Stimulated activated CD4-positive, alpha-beta T cell treated with anti-CD3 and anti-CD28 coated beads, Interleukin-1b, Interleukin-23, amount 100 ng/mL, for 48 hours (primary cell): ENCODE measurements at regions not wholly inside any gene's neighbourhood (a gene's known extent, or its start where the extent isn't known, plus 50 kb on each side); places are given as distances from the start of the nearest gene placed in this dataset.
A peak's percentile ranks its signal among the peaks of the same experiment; 100 is the strongest.
"Not testable (repeated sequence)": the region's sequence is repeated elsewhere in the genome, so short reads cannot be mapped to it uniquely, and the experiment has no call there.

ENCODE experiments used
- DNase-seq: peaks from one replicate; pipeline ENCODE4 v3.0.0-alpha.2; 2020

DNA sequence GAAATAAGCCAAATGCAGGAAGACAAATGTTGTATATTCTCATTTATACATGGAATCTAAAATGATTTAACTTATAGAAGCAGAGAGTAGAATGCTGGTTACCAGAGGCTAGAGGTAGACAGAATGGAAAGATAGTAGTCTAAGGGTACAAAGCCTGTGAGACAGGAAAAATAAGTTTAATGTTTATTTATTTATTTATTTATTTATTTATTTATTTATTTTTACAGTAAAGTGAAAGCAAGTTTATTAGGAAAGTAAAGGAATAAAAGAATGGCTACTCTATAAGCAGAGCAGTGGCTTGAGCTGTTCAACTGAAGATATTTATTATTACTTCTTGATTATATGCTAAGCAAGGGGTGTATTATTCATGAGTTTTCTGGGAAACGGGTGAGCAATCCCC, 203.2 kb downstream of the LAS1L start:
- no peak for DNase-seq

DNA sequence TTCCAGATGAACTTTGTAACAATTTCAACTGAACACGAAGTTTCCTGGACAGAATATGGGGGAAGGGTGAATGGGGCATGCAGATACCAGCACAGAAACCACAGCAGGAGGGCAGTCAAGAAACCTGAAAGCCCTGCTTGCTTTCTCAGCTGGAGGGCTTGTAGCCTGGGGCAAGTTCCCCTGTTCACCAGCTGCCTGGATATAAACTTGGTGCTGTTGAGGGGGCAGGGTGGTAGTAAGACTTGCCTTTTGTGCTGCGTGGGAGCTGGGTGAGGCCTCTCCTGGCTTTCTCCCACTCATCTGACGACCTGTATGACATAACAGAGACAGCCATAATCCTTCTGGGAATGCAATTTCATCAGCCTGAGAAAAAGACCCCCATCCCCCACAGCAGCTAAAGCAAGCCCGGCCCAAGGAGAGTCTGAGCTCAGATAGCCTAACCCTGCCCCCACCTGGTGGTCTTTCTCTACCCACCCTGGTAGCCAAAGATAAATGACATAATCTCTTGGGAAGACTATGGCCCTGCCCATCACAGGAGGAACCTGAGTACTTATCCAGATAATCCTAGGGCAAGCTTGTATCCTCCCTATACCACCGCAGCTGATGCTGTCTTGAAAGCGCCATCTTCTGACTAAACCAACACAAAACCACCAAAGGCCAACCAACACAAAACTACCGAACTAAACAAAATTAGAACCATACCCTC, 234.3 kb downstream of the LAS1L start:
- no peak for DNase-seq

DNA sequence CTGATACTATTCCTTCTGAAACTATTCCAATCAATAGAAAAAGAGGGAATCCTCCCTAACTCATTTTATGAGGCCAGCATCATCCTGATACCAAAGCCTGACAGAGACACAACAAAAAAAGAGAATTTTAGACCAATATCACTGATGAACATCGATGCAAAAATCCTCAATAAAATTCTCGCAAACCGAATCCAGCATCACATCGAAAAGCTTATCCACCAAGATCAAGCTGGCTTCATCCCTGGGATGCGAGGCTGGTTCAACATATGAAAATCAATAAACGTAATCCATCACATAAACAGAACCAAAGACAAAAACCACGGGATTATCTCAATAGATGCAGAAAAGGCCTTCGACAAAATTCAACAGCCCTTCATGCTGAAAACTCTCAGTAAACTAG, 251.7 kb downstream of the LAS1L start:
- not testable (repeated sequence) for DNase-seq

DNA sequence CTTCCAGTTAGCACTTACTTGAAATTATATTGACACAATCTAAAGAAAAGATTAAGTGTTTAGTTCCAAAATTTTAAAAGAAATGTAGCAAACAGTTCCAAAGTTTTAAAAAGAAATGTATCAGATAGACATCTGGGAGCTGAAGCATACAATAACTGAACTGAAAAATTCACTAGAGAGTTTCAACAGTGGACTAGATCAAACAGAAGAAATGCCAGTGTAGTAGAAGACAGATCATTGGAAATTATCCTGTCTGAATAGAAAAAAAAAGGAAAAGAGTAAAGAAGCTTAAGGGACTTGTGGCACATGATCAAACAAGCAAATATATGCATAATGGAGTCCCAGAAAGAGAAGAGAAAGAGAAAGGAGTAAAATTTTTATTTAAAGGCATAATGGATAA, 261.4 kb downstream of the LAS1L start:
- no peak for DNase-seq

DNA sequence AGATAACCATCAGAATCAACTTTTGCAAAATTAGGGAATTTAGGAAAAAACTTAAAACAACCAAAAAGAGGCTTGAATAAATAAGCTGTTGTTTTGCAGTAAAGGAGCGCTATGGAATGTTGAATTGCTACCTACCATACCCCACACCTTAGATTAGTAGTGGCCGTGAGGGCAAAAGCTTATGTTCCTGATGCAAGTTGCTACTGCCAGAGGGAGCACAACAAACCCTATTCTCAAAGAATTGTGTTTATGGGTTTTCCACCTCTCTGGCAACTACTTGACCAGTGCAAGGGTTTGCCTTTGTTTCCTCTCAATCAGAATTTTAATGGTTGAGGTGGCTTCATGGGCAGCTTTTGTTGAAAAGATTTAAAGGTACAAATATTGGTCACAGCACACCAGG, 268.1 kb downstream of the LAS1L start:
- no peak for DNase-seq

DNA sequence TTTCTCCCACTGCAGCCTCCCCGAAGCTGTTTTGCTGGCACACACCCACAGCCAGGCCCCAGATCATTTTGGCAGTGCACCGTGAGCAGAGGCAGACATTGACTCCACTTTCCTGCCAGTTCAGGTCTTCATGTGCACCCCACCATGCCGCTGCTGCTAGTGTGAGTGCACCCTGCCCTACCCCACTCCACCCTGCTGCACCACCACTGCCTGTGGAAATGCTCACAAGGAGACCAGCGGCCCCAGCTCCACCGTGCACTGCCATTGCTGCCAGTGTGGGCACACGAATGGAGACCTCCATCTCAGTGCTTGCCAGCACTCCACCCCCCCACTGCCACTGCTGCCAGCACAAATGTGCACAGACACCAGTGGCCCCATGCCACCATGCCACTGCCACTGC, 277.6 kb upstream of the ZC4H2 start:
- DNase-seq: no peak

DNA sequence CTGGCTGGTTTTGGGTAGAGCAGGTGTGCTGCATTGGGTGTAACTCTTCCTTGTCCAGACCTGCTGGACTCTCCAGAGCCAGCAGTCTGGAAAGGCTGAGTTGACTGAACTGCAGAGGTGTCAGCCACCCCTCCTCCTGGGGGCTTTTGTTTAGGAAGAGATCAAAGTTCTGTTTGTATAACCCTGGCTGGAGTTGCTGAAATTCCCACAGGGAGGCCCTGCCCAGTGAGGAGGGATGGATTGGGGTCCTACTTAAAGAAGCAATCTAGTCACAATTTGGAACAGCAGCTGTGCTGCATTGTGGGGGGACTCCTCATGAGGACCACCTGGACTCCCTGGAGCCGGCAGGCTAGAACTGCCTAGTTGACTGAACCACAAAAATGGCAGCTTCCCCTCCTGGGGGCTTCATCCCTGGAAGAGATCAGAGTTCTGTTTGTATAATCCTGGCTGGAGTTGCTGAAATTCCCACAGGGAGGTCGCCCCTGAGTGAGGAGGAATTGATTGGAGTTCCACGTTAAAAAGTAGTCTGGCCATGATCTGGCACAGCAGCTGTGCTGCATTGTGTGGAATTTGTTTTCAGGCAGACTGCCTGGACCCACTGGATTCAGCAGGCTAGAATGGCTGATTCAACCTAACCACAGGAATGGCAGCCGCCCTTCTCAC, 264.9 kb upstream of the ZC4H2 start:
- no peak for DNase-seq

DNA sequence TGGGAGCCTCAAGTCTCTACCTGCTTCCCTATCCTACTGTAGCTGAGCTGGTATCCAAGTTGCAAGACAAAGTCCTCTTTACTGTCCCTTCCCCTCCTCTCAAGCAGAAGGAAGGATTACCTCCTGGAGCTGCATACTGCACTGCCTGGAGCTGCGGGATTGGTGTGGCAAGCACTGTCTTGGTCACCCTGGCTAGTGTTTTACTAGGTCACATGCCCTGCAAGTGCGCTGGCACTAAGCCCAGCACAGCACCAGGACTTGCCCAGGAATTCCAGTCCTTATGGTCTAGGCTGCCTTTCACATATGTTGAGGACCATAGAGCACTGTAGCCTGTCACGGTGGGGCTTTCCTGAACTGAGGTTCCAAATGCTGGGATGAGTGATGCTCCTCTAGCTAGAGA, 227.3 kb upstream of the ZC4H2 start:
- no peak for DNase-seq

DNA sequence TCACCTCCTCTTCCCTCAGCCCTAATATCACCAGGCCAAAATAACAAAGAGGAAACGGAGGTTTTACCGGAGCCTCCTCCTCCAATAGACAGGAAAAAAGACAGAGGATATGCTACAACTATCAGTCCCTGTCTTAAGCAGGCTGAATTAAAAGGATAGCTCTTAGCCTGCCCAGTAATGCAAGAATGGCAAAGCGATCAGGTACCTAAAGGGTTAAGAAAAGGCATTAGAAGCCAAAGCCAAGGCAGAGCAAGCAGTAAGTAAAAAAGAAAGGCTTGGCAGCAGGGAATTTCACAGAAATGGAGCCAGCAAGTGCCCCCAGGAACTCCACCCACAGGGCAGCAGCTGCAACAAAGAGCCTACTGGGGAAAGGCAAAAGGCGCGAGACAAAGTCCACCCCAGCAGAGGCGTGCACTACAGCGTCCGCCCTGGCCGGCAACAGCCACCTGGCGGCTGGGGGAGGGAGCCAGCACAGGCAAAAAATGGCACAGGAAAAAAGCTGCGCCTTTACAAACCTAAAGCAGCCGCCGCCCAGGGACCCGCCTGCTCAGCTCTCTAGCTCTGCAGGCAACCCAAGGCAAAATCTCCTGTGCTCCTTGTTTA, 220.6 kb upstream of the ZC4H2 start:
- no peak for DNase-seq

DNA sequence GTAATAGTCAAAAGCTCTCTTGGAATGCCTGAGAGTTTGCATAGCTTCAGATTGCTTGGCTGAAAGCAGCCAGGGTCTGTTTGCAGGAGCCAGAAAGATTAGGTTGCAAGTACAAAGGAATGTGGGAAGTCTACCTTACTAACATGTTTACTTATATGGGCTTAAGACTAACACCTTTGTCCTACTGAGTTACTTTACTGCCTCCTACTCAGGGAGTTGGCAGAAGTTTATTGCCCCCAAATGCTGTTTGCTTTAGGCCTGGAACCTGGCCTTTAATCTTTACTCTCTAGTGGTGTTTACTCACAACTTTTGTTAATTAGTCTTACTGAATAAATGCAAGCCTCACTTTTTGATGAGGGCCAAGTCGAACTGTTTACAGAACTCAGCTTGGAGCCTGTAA, 219.4 kb upstream of the ZC4H2 start:
- DNase-seq: no peak

DNA sequence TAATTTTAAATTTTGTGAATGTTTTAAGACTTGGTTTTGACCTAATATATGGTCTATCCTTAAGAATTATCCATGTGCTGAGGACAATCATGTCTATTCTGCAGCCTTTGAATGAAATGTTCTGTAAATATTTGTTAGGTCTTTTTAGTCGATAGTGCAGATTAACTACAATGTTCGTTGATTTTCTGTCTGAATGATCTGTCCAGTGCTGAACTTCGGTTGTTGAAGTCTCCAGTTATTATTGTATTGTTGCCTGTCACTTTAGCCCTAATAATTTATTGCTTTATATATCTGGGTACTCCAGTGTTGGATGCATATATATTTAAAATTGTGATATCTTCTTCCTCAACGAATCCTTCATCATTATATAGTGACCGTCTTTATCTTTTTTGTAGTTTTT, 218.3 kb upstream of the ZC4H2 start:
- no peak for DNase-seq

DNA sequence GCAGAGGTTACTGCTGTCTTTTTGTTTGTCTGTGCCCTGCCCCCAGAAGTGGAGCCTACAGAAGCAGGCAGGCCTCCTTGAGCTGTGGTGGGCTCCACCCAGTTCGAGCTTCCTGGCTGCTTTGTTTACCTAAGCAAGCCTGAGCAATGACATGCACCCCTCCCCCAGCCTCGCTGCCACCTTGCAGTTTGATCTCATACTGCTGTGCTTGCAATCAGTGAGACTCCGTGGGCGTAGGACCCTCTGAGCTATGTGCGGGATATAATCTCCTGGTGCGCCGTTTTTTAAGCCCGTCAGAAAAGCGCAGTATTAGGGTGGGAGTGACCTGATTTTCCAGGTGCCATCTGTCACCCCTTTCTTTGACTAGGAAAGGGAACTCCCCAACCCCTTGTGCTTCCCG, 187.1 kb upstream of the ZC4H2 start:
- DNase-seq: not testable (repeated sequence)

DNA sequence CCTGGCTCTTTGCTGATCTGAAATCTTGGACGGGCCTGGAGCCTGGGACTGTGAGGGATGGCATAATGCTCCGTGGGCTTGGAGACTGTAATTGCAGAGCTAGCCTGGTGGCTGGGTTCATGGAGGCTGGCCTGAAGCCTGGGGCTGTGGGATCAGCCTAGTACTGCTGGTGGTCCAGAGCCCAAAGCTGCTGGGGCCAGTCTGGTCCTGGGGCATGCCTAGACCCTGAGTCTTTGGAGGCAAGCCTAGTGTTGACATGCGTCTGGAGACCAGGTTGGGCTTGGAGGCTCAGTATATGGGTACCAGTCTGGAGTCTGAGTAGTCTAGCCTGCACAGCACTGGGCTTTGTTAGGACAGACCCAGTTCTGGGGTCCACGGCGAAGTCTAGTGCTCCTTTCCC, 172.0 kb upstream of the ZC4H2 start:
- no peak for DNase-seq

DNA sequence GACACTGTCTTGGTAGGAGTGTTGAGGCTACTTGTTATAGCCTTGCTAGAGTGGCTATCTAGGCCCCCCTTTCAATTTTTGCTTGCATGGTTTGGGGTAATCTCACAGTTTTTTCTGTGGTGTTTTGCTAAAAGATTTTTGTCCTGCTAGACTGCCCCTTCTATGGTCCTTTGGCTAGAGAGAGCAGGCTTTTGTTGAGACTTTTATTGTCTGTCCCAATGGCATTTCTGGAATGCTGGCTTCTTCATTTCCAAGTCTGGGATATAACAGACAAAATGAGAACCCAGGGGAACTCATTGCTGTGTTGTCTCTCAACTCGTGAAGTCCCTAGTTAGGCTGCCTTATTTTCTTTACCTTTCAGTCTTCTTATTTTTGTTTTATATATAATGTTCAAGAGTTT, 160.2 kb upstream of the ZC4H2 start:
- no peak for DNase-seq

DNA sequence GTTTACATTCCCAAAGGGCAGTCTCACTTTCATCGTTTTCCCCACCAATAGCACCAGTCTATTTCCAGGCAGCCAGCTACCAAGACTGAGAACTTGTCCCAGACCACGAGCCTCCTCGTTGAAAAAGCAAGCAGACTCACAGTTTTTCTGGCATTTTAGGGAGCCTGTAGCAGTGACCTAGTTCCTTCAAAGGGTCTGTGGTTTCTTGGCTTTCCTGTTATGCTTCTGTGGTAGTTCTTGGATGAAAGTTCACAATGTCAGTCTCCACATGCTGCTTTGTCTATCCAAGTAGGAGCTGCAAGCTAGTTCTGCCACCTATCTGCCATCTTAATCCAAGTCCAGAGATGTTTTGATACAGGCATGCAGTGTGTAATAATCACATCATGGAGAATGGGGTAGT, 151.6 kb upstream of the ZC4H2 start:
- DNase-seq: no peak

DNA sequence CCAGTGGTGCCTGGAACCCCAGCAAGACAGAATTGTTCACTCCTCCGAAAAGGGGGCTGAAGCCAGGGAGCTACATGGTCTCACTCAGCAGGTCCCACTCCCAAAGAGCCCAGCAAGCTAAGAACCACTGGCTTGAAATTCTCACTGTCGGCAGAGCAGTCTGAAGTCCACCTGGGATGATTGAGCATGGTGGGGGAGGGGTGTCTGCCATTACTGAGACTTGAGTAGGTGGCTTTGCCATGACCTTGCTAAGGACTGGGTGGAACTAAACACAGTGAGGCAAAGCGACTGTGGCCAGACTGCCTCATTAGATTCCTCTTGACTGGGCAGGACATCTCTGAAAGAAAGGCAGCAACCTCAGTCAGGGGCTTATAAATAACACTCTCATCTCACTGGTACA, 122.6 kb upstream of the ZC4H2 start:
- DNase-seq: no peak

DNA sequence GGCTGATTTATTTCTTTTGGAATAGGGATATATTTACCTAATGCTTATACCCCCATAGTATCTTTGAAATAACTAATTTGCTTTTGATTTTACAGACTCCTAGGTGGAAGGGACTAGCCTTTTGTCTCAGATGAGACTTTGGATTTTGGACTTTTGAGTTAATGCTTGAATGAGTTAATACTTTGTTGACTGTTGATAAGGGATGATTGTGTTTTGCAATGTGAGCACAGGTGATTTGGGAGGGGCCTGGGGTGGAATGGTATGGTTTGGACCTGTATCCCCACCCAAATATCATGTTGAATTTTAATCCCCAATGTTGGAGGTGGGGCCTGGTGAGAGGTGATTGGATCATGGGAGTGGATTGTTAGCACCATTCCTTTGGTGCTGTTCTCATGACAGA, 117.4 kb upstream of the ZC4H2 start:
- no peak for DNase-seq

DNA sequence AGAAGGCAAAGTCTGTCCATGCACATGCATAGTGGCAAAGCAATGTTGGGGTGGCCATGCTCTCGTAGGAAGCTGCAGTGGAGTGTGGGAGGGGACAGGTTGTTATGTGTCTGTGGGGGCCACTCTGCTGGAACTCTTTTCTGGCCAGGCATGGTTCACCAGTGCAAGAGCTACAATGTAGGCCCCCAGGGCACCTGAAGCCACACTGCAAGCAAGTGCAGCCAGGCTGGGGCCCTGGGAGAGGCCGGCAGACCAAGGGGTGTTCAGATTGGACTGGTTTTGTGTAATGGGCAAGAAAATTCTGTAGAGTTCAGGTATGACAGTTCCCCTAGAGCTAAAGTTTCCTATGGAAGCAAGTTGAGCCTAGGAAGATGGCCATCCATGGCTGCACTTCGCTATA, 97.0 kb upstream of the ZC4H2 start:
- DNase-seq: no peak

DNA sequence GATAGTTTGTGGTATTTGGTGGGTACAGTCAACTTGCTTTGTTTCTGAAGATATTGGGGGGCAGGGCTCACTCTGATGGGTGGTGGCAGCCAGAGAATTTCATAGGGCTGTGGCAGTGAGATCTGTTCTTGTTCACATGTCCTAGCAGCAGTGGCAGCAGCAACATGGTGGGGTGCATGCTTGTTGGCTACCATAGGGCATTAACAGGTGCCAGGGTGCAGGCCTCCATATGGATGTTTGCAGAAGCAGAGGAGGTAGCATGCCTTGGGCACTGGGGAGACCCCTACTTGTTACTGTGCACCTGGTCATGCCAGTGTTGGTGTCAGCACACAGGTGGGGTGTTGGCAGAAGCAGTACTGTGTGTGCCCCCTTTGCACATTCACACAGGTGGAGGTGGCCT, 96.3 kb upstream of the ZC4H2 start:
- no peak for DNase-seq

DNA sequence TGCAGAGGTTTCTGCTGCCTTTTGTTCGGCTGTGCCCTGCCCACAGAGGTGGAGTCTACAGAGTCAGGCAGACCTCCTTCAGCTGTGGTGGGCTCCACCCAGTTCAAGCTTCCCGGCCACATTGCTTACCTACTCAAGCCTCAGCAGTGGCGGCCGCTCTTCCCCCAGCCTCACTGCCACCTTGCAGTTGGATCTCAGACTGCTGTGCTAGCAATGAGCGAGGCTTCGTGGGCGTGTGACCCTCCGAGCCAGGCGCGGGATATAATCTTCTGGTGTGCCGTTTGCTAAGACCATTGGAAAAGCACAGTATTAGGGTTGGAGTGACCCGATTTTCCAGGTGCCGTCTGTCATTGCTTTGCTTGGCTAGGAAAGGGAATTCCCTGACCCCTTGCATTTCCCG, 82.4 kb upstream of the ZC4H2 start:
- not testable (repeated sequence) for DNase-seq

DNA sequence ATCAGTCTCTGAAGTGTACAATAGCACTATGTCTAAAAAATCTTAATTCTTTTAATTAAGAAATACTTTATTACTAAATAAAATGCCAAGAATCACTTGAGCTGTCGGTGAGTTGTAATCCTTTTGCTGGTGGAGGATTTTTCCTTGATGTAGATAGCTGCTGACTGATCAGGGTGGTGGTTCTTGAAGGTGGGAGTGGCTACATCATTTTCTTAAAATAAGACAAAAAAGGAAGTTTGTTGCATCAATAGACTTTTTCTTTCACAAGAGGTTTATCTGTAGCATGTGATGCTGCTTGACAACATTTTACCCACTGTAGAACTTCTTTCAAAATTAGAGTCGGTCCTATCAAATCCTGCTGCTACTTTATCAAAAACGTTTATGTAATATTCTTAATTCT, 68.8 kb upstream of the ZC4H2 start:
- no peak for DNase-seq

DNA sequence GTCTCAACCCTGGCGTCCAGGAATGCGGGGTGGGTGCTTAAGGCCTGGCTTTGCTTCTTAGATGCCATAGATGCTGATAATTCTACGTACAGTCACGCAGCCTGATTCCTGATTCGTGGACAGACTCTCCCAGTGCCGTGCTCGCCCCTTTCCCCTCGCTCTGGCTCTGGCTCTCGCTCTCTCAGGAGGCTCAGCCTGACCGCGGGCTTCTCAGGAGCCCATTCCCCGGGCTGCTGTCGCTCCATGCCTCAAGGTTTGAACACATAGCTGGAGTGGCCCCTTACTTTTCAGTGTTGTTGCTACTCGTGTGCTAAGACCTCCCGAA, 59.2 kb upstream of the ZC4H2 start:
- DNase-seq: peak; percentile 18

DNA sequence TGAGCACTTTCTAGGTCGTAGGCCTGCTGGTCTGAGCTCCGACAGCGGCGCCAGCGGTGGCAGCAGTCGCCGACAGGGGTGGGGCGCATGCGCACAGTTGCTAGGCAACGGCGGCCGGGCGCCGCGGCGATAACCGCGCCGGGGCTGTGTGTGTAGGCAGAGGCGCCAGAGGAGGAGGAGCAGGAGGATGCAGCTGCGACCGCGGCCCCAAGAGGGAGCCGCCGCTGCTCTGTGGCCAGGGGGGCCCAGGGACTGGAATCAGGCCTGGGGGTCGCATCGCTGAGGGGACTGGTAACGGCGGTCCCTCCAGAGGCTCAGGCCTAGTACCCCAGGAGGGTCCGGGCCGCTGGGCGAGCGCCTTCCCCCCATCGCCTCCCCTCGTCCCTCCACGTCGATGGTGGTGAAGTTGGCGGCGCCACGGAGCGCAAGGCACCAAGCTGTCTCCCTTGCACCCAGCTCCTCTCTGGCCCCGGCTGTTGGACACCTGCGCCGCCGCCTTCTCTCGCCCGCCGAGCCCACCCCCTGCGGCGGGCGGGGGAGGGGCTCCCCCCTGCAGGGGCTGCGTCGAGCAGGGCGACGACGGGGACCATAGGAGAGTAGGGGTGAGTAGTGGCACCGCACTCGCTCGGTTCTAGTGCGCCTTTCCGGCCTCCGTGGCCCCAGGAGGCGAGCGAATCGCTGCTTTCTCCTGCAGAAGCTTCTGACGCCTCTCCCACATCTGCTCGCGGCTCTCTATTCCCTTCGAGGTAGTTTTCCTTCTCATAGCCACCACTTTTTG, 58.6 kb upstream of the ZC4H2 start, which contains the start of gene ZC3H12B:
TSS of gene ZC3H12B (plus strand) at position 159 of the 778 bp plus-strand sequence.
- DNase-seq: peak; percentile 85

DNA sequence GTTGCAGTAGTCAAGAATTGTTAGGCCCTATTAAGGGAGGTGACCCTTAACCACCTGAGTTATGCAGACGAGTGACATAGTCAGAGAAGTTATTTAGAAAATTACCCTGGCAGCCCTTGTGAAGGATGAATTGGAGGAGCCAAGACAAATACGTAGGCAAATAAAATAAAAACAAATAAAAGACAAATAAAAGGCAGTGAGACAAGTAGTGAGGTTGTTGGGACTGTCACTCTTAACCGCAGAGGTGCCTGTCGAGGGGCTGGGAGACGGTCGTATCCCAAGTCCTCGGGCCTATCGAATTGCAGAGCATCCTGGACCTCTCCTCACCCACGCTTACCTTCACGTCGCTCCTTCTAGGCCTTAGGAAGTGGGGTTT, 58.0 kb upstream of the ZC4H2 start:
- DNase-seq: no peak
